Fibroblast of villous mesenchyme (primary cell): ENCODE measurements at regions not wholly inside any gene's neighbourhood (a gene's known extent, or its start where the extent isn't known, plus 50 kb on each side); places are given as distances from the start of the nearest gene placed in this dataset.
"Not testable (repeated sequence)": the region's sequence is repeated elsewhere in the genome, so short reads cannot be mapped to it uniquely, and the experiment has no call there.

Experiments used
- DNase-seq: peaks from one replicate; pipeline ENCODE4 v3.0.0-alpha.2; 2010; ENCODE audit warnings: low read depth
- H3K4me3 ChIP-seq: 2 replicates; pipeline ENCODE4 v1.5.1; 2011; ENCODE audit warnings: low read depth, mild to moderate bottlenecking, low read length
- TF ChIP-seq, protein P1 (sequence below): IDR thresholded peaks from 2 replicates; pipeline ENCODE4 v1.5.1; 2012; ENCODE audit warnings: low read depth, mild to moderate bottlenecking, low read length; ENCODE audit not compliant: insufficient read depth

DNA sequence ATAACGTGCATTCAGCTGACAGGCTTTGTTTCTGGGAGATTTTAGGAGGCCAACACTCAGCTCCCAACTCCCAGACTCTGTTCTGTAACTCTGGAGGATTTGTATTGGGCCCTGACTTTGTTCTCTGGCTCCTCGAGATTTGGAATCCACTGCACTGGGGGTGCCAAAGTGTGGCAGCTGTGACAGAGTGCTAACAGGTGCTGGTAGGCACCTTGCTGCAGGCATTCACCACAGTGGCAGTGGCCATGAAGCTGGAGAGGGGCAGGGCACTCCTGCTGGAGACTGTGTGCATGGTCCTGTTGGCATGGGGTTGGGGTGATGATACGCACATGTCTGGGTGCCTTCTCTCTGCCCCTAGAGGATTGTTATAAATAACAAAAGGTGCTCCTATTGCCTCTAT is 1094.9 kb upstream of the SLIT2 start:
- H3K4me3 ChIP-seq: no peak overlapping the region
- TF ChIP-seq, protein P1, sequence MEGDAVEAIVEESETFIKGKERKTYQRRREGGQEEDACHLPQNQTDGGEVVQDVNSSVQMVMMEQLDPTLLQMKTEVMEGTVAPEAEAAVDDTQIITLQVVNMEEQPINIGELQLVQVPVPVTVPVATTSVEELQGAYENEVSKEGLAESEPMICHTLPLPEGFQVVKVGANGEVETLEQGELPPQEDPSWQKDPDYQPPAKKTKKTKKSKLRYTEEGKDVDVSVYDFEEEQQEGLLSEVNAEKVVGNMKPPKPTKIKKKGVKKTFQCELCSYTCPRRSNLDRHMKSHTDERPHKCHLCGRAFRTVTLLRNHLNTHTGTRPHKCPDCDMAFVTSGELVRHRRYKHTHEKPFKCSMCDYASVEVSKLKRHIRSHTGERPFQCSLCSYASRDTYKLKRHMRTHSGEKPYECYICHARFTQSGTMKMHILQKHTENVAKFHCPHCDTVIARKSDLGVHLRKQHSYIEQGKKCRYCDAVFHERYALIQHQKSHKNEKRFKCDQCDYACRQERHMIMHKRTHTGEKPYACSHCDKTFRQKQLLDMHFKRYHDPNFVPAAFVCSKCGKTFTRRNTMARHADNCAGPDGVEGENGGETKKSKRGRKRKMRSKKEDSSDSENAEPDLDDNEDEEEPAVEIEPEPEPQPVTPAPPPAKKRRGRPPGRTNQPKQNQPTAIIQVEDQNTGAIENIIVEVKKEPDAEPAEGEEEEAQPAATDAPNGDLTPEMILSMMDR: no peak
- no peak for DNase-seq

DNA sequence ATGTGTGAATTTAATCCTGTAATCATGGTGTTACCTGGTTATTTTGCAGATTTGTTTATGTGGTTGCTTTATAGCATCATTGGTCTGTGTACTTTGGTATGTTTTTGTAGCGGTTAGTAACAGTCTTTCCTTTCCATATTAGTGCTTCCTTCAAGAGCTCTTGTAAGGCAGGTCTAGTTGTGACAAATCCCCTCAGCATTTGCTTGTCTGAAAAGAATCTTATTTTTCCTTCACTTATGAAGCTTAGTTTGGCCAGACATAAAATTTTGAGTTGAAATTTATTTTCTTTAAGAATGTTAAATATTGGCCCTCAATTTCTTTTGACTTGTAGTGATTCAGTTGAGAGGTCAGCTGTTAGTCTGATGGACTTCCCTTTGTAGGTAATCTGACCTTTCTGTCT is 1096.1 kb upstream of the SLIT2 start:
- TF ChIP-seq, protein P1: no peak
- no peak for DNase-seq
- no peak overlapping the region for H3K4me3 ChIP-seq

DNA sequence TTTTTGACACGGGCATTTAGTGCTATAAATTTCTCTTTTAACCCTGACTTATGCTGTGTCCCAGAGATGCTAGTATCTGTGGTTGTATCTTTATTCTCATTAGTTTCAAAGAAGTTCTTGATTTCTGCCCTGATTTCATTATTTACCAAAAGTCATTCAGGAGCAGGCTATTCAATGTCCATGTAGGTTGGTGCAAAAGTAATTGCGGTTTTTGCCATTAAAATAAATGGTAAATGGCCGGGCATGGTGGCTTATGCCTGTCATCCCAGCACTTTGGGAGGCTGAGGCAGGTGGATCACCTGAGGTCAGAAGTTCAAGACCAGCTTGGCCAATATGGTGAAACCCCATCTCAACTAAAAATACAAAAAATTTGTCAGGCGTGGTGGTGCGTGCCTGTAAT is 1097.4 kb upstream of the SLIT2 start:
- H3K4me3 ChIP-seq, DNase-seq: not testable (repeated sequence)

DNA sequence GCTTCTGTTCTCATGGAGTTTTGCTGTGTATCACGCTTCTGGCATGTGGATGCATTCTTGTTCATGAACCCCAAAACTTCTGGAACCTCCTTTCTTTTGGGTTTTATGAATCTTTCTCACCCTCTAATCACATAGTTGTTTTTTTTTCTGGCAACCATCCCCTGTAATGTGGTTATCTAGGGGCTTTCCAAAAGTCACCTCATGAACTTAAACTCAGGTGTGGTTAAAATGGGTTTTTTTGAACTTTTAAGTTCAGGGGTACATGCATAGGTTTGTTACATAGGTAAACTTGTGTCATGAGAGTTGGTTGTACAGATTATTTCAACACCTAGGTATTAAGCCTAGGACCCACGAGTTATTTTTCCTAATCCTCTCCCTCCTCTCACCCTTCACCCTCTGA is 1099.4 kb upstream of the SLIT2 start:
- TF ChIP-seq, protein P1: no peak
- H3K4me3 ChIP-seq: no peak overlapping the region
- DNase-seq: no peak

DNA sequence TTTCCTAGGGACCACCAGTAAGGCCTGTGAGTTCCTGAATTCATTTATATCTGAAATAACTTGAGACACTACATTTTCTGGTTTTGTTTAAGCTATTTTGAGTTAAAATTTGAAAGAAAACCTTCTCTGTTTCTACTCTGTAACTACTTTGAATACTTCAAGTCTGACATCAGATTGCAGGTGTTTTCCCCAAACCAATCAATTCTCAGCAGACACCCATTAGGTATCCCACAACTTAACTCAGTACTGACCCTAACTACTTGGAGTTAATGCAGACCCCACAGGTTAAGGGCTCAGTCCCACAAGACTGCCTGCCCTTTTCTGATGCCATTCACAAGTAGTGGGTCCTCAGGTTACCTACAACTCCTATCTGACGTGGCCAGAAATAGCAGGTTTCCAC is 1100.0 kb upstream of the SLIT2 start:
- H3K4me3 ChIP-seq: no peak overlapping the region
- no peak for DNase-seq
- TF ChIP-seq, protein P1: no peak

DNA sequence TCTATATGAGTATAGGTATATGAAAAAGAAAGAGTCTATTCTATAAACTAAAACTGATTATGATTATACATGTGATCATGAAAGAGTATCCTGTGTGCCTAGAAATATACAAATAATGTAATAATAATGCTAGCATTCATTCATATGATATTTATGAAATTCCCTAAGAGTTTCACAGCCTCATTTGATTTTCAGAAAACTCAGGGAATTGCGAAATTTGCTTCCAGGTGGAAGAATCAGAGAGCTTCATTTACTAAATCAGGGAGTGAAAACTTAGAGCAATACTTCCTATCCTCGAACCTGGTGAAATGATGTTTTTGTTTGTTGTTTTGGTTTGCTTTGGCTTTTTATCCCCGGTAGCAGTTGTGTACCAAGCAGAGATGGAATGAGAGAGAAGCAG is 1105.7 kb upstream of the SLIT2 start:
- no peak overlapping the region for H3K4me3 ChIP-seq
- TF ChIP-seq, protein P1: no peak
- DNase-seq: no peak

DNA sequence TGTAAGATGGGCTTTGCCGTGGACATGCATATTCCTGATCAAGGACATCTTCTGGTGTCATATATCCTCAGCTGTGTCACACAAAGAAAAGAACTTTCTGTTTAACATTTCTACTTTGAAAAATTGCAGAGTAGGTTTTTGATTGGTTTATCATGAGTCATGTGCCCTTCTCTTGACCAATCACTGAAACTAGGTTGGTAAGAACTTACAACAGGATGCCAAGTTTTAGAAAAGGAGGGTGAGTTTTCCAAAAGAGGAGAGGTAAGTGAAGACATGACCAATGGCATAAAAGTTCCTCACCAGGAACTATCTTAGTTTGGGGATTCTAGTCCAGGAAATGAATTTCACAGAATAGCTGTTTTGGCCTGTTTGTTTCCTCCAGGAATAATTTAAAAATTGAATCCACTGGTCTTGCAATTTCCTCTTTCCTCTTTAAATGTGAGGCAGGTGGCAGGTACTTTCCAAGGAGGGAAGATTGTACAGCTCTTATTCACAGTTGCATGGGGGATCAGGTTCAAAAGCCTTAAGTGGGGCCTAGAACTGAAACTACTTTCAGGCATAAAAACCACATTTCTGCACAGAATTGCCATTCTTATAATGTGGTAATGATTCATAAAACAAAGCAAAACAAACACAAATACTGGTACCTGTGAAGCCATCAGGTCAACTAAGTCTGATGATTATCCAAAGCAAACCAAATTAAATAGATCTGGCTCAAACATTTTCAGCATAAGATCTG is 1114.5 kb upstream of the LCORL start:
- DNase-seq: no peak
- TF ChIP-seq, protein P1: no peak

More for the DNA sequence above, 1114.5 kb upstream of the LCORL start:
- H3K4me3 ChIP-seq: no peak overlapping the region
